HCT116 (cell line): ENCODE measurements at regions not wholly inside any gene's neighbourhood (a gene's known extent, or its start where the extent isn't known, plus 50 kb on each side); places are given as distances from the start of the nearest gene placed in this dataset.

Experiments
- ATAC-seq: fragments of 200-7000 bp; cut with Tn5 transposase; 2 replicates; pipeline ENCODE4 v1.9.1; 2020; ENCODE audit warnings: mild to moderate bottlenecking, moderate library complexity
- BruUV-seq: library from RNA; stranded (reverse); fragments of 400-500 nt; replicated peaks from 2 replicates; lab custom pipeline; 2021; lab: Mats Ljungman, UMichigan
- CTCF ChIA-PET: fragments of 300-600 bp; sonication (Branson Sonifier 250); formaldehyde crosslinking; loops from one replicate; lab custom pipeline; 2021; ENCODE audit warnings: antibody characterized with exemption; lab: Charles Lee
- POLR2A ChIA-PET: fragments of 300-600, 350-600 bp; sonication (Branson Sonifier 250); formaldehyde crosslinking; loops from one replicate; lab custom pipeline; 2021; ENCODE audit warnings: antibody characterized with exemption; lab: Charles Lee
- RAD21 ChIA-PET, 2 experiments: fragments of 300-600 bp; sonication (Branson Sonifier 250); formaldehyde crosslinking; loops; one replicate each; lab custom pipeline; 2023; ENCODE audit warnings: low total read pairs in 2 of 2; ENCODE audit not compliant: uncharacterized antibody in 2 of 2, unreplicated experiment in 2 of 2, low non-redundant PET in 1 of 2; lab: Charles Lee
- DNase-seq: peaks from one replicate; pipeline ENCODE4 v3.0.0-alpha.2; 2010; ENCODE audit warnings: low read depth, low spot score
- H2AFZ ChIP-seq: fragments of 200-600 bp; shearing (Covaris generic), sonication (generic); 2 replicates; pipeline ENCODE4 v1.6.1; 2017; ENCODE audit warnings: low read depth, mixed run types, mixed read lengths, antibody characterized with exemption, low read length; ENCODE audit not compliant: poor library complexity, severe bottlenecking
- H3K27ac ChIP-seq: 2 replicates; pipeline ENCODE4 v1.5.1; 2012; ENCODE audit warnings: low read depth, low read length
- H3K27me3 ChIP-seq: fragments of 200-600 bp; sonication (generic); 2 replicates; pipeline ENCODE4 v1.6.1; 2016; ENCODE audit warnings: mixed run types, low read length, mixed read lengths; ENCODE audit not compliant: insufficient read depth
- H3K36me3 ChIP-seq, 2 experiments: fragments of 200-500 bp in 1 of 2; fragments of 200-600 bp in 1 of 2; sonication (Bioruptor generic) in 1 of 2; sonication (generic) in 1 of 2; 2 replicates each; pipeline versions ENCODE4 v1.5.1 to v1.6.1; 2014 to 2016; ENCODE audit warnings: low read length in 2 of 2, inconsistent platforms in 1 of 2, mixed read lengths in 1 of 2, mixed run types in 1 of 2; ENCODE audit not compliant: insufficient read depth in 2 of 2, control insufficient read depth in 1 of 2
- H3K4me1 ChIP-seq, 2 experiments: fragments of 200-600 bp in 1 of 2; sonication (generic) in 1 of 2; 2 replicates each; pipeline versions ENCODE4 v1.5.1 to v1.6.1; 2012 to 2017; ENCODE audit warnings: low read length in 2 of 2, inconsistent platforms in 1 of 2, mild to moderate bottlenecking in 1 of 2, mixed read lengths in 1 of 2, mixed run types in 1 of 2, moderate library complexity in 1 of 2; ENCODE audit not compliant: insufficient read depth in 2 of 2, control insufficient read depth in 1 of 2
- H3K4me2 ChIP-seq: fragments of 200-600 bp; sonication (generic); 2 replicates; pipeline ENCODE4 v1.6.1; 2017; ENCODE audit warnings: mixed run types, low read length, mixed read lengths
- H3K4me3 ChIP-seq, 2 experiments: fragments of 200-600 bp in 1 of 2; sonication (generic) in 1 of 2; replicated peaks in 1 of 2; 2 replicates each; pipeline ENCODE4 v1.5.1; 2011 to 2016; ENCODE audit warnings: low read length in 2 of 2, control low read depth in 1 of 2, low read depth in 1 of 2, mild to moderate bottlenecking in 1 of 2, mixed read lengths in 1 of 2, mixed run types in 1 of 2
- H3K79me2 ChIP-seq: fragments of 200-600 bp; sonication (generic); 2 replicates; pipeline ENCODE4 v1.6.1; 2017; ENCODE audit warnings: mild to moderate bottlenecking, mixed run types, low read length, moderate library complexity, mixed read lengths; ENCODE audit not compliant: insufficient read depth
- H3K9ac ChIP-seq: fragments of 200-600 bp; sonication (generic); 2 replicates; pipeline ENCODE4 v1.6.1; 2016; ENCODE audit warnings: low read length, mixed read lengths
- H3K9me2 ChIP-seq: fragments of 200-600 bp; sonication (generic), shearing (Covaris generic); 2 replicates; pipeline ENCODE4 v1.6.1; 2017; ENCODE audit warnings: mixed run types, mild to moderate bottlenecking, moderate library complexity; ENCODE audit not compliant: insufficient read depth
- H3K9me3 ChIP-seq, 2 experiments: fragments of 200-500 bp in 1 of 2; fragments of 200-600 bp in 1 of 2; sonication (Bioruptor generic) in 1 of 2; sonication (generic) in 1 of 2; 2 replicates each; pipeline ENCODE4 v1.6.1; 2014 to 2017; ENCODE audit warnings: low read length in 2 of 2, mixed read lengths in 2 of 2, inconsistent platforms in 1 of 2, low read depth in 1 of 2, mild to moderate bottlenecking in 1 of 2, mixed run types in 1 of 2, moderate library complexity in 1 of 2; ENCODE audit not compliant: control insufficient read depth in 1 of 2, insufficient read depth in 1 of 2
- H4K20me1 ChIP-seq: fragments of 200-600 bp; sonication (generic), shearing (Covaris generic); 2 replicates; pipeline ENCODE4 v1.6.1; 2017; ENCODE audit warnings: mixed run types, mild to moderate bottlenecking, moderate library complexity; ENCODE audit not compliant: insufficient read depth
- RAD21 ChIP-seq: IDR thresholded peaks from 2 replicates; pipeline ENCODE4 v1.6.1; 2012; ENCODE audit warnings: low read depth, mild to moderate bottlenecking
- YY1 ChIP-seq: IDR thresholded peaks from 2 replicates; pipeline ENCODE4 v1.6.1; 2011; ENCODE audit warnings: low read length, low read depth, moderate library complexity, mild to moderate bottlenecking; ENCODE audit not compliant: insufficient replicate concordance; ENCODE audit errors: extremely low read depth
- ZFX ChIP-seq: fragments of 450-650 bp; IDR thresholded peaks from 2 replicates; pipeline ENCODE4 v1.6.1; 2017
- intact Hi-C: fragments of 100-400 bp; cut with micrococcal nuclease; formaldehyde crosslinking; loops from 2 replicates; pipeline ENCODE4 v1.10.0; 2022
- TF ChIP-seq, protein P1 (sequence below): IDR thresholded peaks from 2 replicates; pipeline ENCODE4 v1.6.1; 2011; ENCODE audit warnings: mild to moderate bottlenecking, low read length, moderate library complexity; ENCODE audit not compliant: insufficient replicate concordance; ENCODE audit errors: extremely low read depth

DNA sequence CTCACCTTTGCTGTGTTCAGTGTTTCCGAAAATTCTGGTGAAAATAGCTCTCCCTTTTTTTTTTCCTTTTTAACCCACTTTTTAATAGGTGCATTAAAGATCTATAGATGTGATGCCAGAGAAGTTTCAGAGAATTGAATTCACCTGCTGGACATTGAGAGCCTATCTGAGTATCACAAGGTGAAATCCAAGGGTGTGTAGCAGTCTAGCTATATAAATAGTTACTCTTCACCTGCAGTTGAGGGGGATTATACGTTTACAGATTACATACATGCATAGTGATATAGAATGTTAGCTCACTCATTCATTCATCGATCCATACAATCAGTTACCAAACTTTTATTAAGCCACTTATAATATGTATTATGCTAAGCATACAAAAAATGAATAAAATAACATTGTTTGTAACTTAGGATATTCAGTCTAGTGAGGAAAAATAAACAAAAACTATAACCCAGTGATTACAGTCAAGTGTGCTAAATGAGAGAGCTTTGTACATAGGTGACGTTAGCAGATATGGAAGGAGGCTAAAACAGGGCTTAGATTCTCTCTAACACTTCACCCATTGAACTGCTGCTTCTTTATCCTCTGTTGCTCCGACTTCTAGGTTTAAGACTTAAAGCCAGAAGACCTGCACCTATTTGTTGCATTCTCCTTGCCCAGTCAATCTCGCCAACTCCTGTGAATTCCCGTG, 769.0 kb downstream of the STIM2 start:
- no peak overlapping the region for H3K9ac ChIP-seq
- TF ChIP-seq RAD21 = no peak
- TF ChIP-seq YY1 = no peak
- TF ChIP-seq, protein P1, sequence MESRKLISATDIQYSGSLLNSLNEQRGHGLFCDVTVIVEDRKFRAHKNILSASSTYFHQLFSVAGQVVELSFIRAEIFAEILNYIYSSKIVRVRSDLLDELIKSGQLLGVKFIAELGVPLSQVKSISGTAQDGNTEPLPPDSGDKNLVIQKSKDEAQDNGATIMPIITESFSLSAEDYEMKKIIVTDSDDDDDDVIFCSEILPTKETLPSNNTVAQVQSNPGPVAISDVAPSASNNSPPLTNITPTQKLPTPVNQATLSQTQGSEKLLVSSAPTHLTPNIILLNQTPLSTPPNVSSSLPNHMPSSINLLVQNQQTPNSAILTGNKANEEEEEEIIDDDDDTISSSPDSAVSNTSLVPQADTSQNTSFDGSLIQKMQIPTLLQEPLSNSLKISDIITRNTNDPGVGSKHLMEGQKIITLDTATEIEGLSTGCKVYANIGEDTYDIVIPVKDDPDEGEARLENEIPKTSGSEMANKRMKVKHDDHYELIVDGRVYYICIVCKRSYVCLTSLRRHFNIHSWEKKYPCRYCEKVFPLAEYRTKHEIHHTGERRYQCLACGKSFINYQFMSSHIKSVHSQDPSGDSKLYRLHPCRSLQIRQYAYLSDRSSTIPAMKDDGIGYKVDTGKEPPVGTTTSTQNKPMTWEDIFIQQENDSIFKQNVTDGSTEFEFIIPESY = no peak
- no peak for TF ChIP-seq ZFX
- TF ChIP-seq, all 23 proteins: peak for 0
- ChIA-PET RAD21 (no interaction called here), POLR2A (no interaction called here), CTCF (no interaction called here)
- BruUV-seq = no TSS peak
- no peaks in the 10 kb centered on the region for H3K36me3 ChIP-seq
- DNase-seq (no peak), ATAC-seq (no peak)
- no peaks in the 10 kb centered on the region for H4K20me1 ChIP-seq
- no peak overlapping the region for H3K4me2 ChIP-seq
- no peak overlapping the region for H3K27ac ChIP-seq
- intact Hi-C loops = loop anchor here (5.0 kb wide), 2 partner anchors 272 to 452 kb away; no protein-coding TSS in a partner anchor
- no peak overlapping the region for H3K4me3 ChIP-seq
- H3K9me2 ChIP-seq = no peaks in the 10 kb centered on the region
- H2AFZ ChIP-seq = no peak overlapping the region
- no peaks in the 10 kb centered on the region for H3K79me2 ChIP-seq
- no peaks in the 10 kb centered on the region for H3K9me3 ChIP-seq
- no peaks in the 10 kb centered on the region for H3K4me1 ChIP-seq
- H3K27me3 ChIP-seq = no peaks in the 10 kb centered on the region
